ENCODE measurements at regions not wholly inside any gene's neighbourhood (a gene's known extent, or its start where the extent isn't known, plus 50 kb on each side); places are given as distances from the start of the nearest gene placed in this dataset.

DNA sequence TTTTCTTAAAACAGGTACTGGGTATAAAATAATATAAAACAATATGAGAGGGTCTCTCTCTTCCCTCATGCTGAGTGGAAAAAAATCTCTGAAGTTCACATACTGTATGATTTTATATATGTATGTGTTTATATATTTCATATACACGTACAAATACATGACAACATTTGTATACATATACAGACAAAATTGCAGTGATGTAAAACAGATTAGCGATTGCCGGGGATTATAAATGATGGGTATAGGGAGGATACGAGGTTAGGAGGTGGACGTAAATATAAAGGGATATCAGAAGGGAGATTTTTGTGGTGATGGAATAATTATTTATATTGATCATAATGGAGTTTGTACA is 194.8 kb upstream of the PRSS16 start:
- TF ChIP-seq, protein P1, sequence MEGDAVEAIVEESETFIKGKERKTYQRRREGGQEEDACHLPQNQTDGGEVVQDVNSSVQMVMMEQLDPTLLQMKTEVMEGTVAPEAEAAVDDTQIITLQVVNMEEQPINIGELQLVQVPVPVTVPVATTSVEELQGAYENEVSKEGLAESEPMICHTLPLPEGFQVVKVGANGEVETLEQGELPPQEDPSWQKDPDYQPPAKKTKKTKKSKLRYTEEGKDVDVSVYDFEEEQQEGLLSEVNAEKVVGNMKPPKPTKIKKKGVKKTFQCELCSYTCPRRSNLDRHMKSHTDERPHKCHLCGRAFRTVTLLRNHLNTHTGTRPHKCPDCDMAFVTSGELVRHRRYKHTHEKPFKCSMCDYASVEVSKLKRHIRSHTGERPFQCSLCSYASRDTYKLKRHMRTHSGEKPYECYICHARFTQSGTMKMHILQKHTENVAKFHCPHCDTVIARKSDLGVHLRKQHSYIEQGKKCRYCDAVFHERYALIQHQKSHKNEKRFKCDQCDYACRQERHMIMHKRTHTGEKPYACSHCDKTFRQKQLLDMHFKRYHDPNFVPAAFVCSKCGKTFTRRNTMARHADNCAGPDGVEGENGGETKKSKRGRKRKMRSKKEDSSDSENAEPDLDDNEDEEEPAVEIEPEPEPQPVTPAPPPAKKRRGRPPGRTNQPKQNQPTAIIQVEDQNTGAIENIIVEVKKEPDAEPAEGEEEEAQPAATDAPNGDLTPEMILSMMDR (IDR thresholded peaks at IDR 0.05) = no peak
- no peak for TF ChIP-seq POLR2A (IDR thresholded peaks at IDR 0.05)

Measured in transverse colon (tissue), 3 donors.